Hepatocyte (in vitro differentiated cells): ENCODE measurements at regions not wholly inside any gene's neighbourhood (a gene's known extent, or its start where the extent isn't known, plus 50 kb on each side); places are given as distances from the start of the nearest gene placed in this dataset.

ENCODE experiments used
- CTCF ChIP-seq: fragments of 200-600 bp; sonication (generic); IDR thresholded peaks from 2 replicates; pipeline ENCODE4 v1.5.1; 2016; ENCODE audit warnings: antibody characterized with exemption, mild to moderate bottlenecking; ENCODE audit not compliant: poor library complexity
- EZH2 ChIP-seq: fragments of 200-600 bp; sonication (generic); IDR thresholded peaks from 2 replicates; pipeline ENCODE4 v1.6.1; 2016; ENCODE audit warnings: antibody characterized with exemption, mild to moderate bottlenecking, borderline replicate concordance
- EZH2phosphoT487 ChIP-seq: fragments of 200-600 bp; sonication (generic); IDR thresholded peaks from one replicate; pipeline ENCODE4 v1.6.1; 2018; ENCODE audit warnings: antibody characterized with exemption, mild to moderate bottlenecking, low read depth, moderate library complexity; ENCODE audit not compliant: unreplicated experiment, severe bottlenecking

- TF ChIP-seq CTCF (no peak), EZH2 (no peak), EZH2phosphoT487 (no peak)
Observed at GRCh38 chr4:188435381-188435780, 296.1 kb downstream of the TRIML1 start.
